ENCODE measurements at regions not wholly inside any gene's neighbourhood (a gene's known extent, or its start where the extent isn't known, plus 50 kb on each side); places are given as distances from the start of the nearest gene placed in this dataset.
"Not testable (repeated sequence)": the region's sequence is repeated elsewhere in the genome, so short reads cannot be mapped to it uniquely, and the experiment has no call there.

DNA sequence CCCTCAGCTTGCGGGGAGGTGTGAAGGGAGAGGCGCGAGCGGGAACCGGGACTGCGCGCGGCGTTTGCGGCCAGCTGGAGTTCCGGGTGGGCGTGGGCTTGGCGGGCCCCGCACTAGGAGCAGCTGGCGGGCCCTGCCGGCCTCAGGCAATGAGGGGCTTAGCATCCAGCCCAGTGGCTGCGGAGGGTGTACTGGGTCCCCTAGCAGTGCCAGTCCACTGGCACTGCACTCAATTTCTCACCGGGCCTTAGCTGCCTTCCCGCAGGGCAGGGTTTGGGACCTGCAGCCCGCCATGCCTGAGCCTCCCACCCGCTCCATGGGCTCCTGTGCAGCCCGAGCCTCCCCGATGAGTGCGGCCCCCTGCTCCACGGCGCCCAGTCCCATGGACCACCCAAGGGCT, 163.5 kb upstream of the PTCH1 start:
- TF ChIP-seq CTCF, POLR2A (IDR thresholded peaks at IDR 0.05): not testable (repeated sequence)
